SIG-M5 treated with dmso at 0.1 percent for 504 hours (cell line): ENCODE measurements at regions not wholly inside any gene's neighbourhood (a gene's known extent, or its start where the extent isn't known, plus 50 kb on each side); places are given as distances from the start of the nearest gene placed in this dataset.
A peak's percentile ranks its signal among the peaks of the same experiment; 100 is the strongest.

ENCODE experiments used
- DNase-seq: peaks from one replicate; lab custom pipeline; 2025; ENCODE audit not compliant: unreplicated experiment; lab: John Stamatoyannopoulos, UW

- no peak for DNase-seq
These were observed 1536.2 kb downstream of the PLA2G4A start for GRCh38 chr1:188364927-188365449.

GRCh38 chr1:188365874-188366273 lies 1537.1 kb downstream of the PLA2G4A start:
- no peak for DNase-seq

GRCh38 chr1:188367661-188368060 lies 1538.9 kb downstream of the PLA2G4A start:
- DNase-seq: no peak

- DNase-seq: no peak
These were observed 1542.6 kb downstream of the PLA2G4A start for GRCh38 chr1:188371295-188371806.

GRCh38 chr1:188372821-188373220 lies 1544.1 kb downstream of the PLA2G4A start:
- DNase-seq: peak; percentile 50

GRCh38 chr1:188382851-188383250 lies 1554.1 kb downstream of the PLA2G4A start:
- no peak for DNase-seq

- no peak for DNase-seq
These were observed 1557.4 kb downstream of the PLA2G4A start for GRCh38 chr1:188386161-188386560.

- DNase-seq: no peak
These were observed 1557.9 kb downstream of the PLA2G4A start for GRCh38 chr1:188386666-188387065.

GRCh38 chr1:188394677-188395076 lies 1565.9 kb downstream of the PLA2G4A start:
- no peak for DNase-seq

GRCh38 chr1:188397521-188397920 lies 1568.8 kb downstream of the PLA2G4A start:
- no peak for DNase-seq

- DNase-seq: no peak
These were observed 1574.2 kb downstream of the PLA2G4A start for GRCh38 chr1:188402986-188403385.

- DNase-seq: no peak
These were observed 1577.9 kb downstream of the PLA2G4A start for GRCh38 chr1:188406636-188407035.

- DNase-seq: no peak
These were observed 1591.4 kb downstream of the PLA2G4A start for GRCh38 chr1:188420177-188420576.

GRCh38 chr1:188423073-188423472 lies 1594.3 kb downstream of the PLA2G4A start:
- peak; percentile 74 for DNase-seq

GRCh38 chr1:188424176-188424575 lies 1595.4 kb downstream of the PLA2G4A start:
- DNase-seq: no peak

GRCh38 chr1:188425687-188426086 lies 1596.9 kb downstream of the PLA2G4A start:
- no peak for DNase-seq

- no peak for DNase-seq
These were observed 1597.8 kb downstream of the PLA2G4A start for GRCh38 chr1:188426561-188426960.

GRCh38 chr1:188427642-188428041 lies 1598.9 kb downstream of the PLA2G4A start:
- no peak for DNase-seq

- no peak for DNase-seq
These were observed 1600.6 kb downstream of the PLA2G4A start for GRCh38 chr1:188429386-188429785.

GRCh38 chr1:188432427-188432826 lies 1603.7 kb downstream of the PLA2G4A start:
- no peak for DNase-seq

GRCh38 chr1:188433425-188433824 lies 1604.7 kb downstream of the PLA2G4A start:
- no peak for DNase-seq

- no peak for DNase-seq
These were observed 1615.8 kb downstream of the PLA2G4A start for GRCh38 chr1:188444526-188444925.

GRCh38 chr1:188462837-188463236 lies 1634.1 kb downstream of the PLA2G4A start:
- no peak for DNase-seq
